ENCODE measurements at regions not wholly inside any gene's neighbourhood (a gene's known extent, or its start where the extent isn't known, plus 50 kb on each side); places are given as distances from the start of the nearest gene placed in this dataset.

DNA sequence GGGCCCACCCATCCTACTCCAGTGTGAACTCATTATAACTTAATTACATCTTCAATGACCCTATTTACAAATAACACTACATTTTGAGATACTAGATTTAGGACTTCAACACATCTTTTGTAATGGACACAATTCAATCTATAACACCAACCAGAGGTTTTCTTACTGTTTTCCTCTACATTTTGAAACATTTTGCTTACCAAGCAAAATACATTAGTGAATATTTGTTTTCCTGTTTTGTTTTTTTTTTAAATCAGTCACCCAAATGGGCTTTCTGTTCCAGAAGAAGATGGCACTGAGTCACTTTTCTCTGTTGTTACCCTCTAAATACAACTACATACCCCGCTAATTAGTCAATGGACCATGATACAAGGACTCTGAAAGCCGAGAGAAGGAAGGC, 69.2 kb upstream of the PRNP start:
- H3K9ac ChIP-seq (ENCODE audit: insufficient read depth, low read length) = no peak overlapping the region
- H3K79me2 ChIP-seq (ENCODE audit: control insufficient read depth, insufficient read depth, low read length) = no peaks in the 10 kb centered on the region
- H3K4me2 ChIP-seq (ENCODE audit: extremely low read depth, insufficient read depth, low read length) = no peak overlapping the region
- no peak for TF ChIP-seq EZH2 (IDR thresholded peaks at IDR 0.05; ENCODE audit: low read length, missing control alignments)
- TF ChIP-seq, protein P1, sequence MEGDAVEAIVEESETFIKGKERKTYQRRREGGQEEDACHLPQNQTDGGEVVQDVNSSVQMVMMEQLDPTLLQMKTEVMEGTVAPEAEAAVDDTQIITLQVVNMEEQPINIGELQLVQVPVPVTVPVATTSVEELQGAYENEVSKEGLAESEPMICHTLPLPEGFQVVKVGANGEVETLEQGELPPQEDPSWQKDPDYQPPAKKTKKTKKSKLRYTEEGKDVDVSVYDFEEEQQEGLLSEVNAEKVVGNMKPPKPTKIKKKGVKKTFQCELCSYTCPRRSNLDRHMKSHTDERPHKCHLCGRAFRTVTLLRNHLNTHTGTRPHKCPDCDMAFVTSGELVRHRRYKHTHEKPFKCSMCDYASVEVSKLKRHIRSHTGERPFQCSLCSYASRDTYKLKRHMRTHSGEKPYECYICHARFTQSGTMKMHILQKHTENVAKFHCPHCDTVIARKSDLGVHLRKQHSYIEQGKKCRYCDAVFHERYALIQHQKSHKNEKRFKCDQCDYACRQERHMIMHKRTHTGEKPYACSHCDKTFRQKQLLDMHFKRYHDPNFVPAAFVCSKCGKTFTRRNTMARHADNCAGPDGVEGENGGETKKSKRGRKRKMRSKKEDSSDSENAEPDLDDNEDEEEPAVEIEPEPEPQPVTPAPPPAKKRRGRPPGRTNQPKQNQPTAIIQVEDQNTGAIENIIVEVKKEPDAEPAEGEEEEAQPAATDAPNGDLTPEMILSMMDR (conservative IDR thresholded peaks at IDR 0.05 in 1 of 2, IDR thresholded peaks at IDR 0.05 in 1 of 2; ENCODE audit: low read depth in 1 of 2, low read length in 2 of 2) = no peak
- H3K4me3 ChIP-seq (replicated peaks in 1 of 4; ENCODE audit: control extremely low read depth in 1 of 4, insufficient read depth in 1 of 4, low read depth in 3 of 4, low read length in 4 of 4) = no peak overlapping the region
- H3K27ac ChIP-seq (ENCODE audit: insufficient read depth, low read length) = no peak overlapping the region
- no peaks in the 10 kb centered on the region for H3K36me3 ChIP-seq (ENCODE audit: control insufficient read depth, insufficient read depth, low read length)
- H3K4me1 ChIP-seq (ENCODE audit: control insufficient read depth, extremely low read depth, insufficient read depth, low read length) = no peaks in the 10 kb centered on the region
- H2AFZ ChIP-seq (ENCODE audit: low read length) = no peak overlapping the region
- DNase-seq (ENCODE audit: low read depth in 2 of 2) = no peak
- H3K9me3 ChIP-seq (ENCODE audit: control insufficient read depth, insufficient read depth, low read depth, low read length) = no peaks in the 10 kb centered on the region
- H3K27me3 ChIP-seq (ENCODE audit: control insufficient read depth, insufficient read depth, low read length) = no peaks in the 10 kb centered on the region
- no peaks in the 10 kb centered on the region for H4K20me1 ChIP-seq (ENCODE audit: control insufficient read depth, extremely low read depth, insufficient read depth, low read length)

DNA sequence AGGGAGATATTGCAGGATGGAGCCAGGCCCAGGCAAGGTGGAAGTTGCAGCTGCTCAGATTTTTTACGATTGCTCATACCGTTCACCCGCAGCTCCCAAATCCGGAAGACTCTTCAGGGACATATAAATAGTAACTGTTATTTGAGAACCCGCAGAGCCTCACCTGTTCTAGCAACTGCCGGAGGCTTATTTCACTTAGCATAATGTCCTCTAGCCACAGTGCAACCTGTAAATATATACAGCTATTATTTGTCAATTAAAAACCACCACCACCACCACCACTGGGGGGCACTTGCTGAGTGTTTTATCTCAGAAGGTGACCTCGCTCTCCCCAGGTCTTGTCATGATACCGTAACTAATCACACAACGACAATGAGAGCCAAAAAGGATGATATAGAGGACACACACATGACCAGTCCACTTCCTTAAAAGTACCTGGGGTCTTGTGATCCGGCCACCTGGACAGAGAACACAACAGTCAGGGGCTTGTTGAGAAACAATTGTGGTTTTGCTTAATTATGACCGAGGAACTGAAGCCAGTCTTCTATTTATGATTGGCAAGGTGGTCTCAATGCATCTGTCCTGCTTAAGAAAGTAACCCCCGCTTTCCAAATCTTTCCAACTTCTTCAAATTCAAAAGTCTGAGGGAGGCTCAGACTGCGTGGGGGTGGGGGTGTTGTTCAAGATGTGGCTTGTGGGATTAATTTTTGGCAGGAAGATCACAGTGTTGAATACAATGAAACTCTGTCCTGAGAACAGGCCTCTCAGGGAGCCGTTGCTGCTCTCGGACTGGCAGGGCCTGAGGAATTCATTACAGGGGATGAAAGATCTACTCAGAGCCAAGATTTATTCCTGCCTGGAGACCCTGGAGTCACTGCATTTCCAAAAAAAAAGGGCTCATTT, 72.3 kb upstream of the PRNP start:
- Histone ChIP-seq H3K79me2 (ENCODE audit: control insufficient read depth, insufficient read depth, low read length) (no peaks in the 10 kb centered on the region), H4K20me1 (ENCODE audit: control insufficient read depth, extremely low read depth, insufficient read depth, low read length) (no peaks in the 10 kb centered on the region), H3K4me3 (replicated peaks in 1 of 4; ENCODE audit: control extremely low read depth in 1 of 4, insufficient read depth in 1 of 4, low read depth in 3 of 4, low read length in 4 of 4) (no peak overlapping the region), H3K36me3 (ENCODE audit: control insufficient read depth, insufficient read depth, low read length) (no peaks in the 10 kb centered on the region), H3K9ac (ENCODE audit: insufficient read depth, low read length) (no peak overlapping the region), H3K27me3 (ENCODE audit: control insufficient read depth, insufficient read depth, low read length) (no peaks in the 10 kb centered on the region), H2AFZ (ENCODE audit: low read length) (no peak overlapping the region), H3K4me1 (ENCODE audit: control insufficient read depth, extremely low read depth, insufficient read depth, low read length) (no peaks in the 10 kb centered on the region), H3K9me3 (ENCODE audit: control insufficient read depth, insufficient read depth, low read depth, low read length) (no peaks in the 10 kb centered on the region), H3K27ac (ENCODE audit: insufficient read depth, low read length) (no peak overlapping the region), H3K4me2 (ENCODE audit: extremely low read depth, insufficient read depth, low read length) (no peak overlapping the region)
- peak; percentile 34 to 87 for DNase-seq (ENCODE audit: low read depth in 2 of 2)
- TF ChIP-seq, protein P1 (conservative IDR thresholded peaks at IDR 0.05 in 1 of 2, IDR thresholded peaks at IDR 0.05 in 1 of 2; ENCODE audit: low read depth in 1 of 2, low read length in 2 of 2) = peak; percentile 30
- no peak for TF ChIP-seq EZH2 (IDR thresholded peaks at IDR 0.05; ENCODE audit: low read length, missing control alignments)

DNA sequence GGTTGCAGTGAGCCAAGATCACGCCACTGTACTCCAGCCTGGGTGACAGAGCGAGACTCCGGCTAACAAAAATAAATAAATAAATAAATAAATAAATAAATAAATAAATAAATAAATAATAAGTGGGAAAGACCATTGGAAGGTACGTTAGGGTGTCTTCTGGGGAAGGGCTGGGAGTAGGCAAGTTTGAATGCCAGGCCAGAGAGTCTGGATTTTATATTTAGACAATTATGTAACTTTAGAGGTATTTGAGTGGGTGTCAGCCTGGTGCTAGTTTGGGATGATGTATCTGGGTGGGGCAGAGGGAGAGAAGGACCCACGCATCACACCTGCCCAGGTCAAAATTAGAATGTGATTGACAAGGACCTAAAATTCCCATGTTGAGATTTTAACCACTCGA, 73.1 kb upstream of the PRNP start:
- Histone ChIP-seq H3K4me2 (ENCODE audit: extremely low read depth, insufficient read depth, low read length) (no peak overlapping the region), H4K20me1 (ENCODE audit: control insufficient read depth, extremely low read depth, insufficient read depth, low read length) (no peaks in the 10 kb centered on the region), H3K79me2 (ENCODE audit: control insufficient read depth, insufficient read depth, low read length) (no peaks in the 10 kb centered on the region), H3K36me3 (ENCODE audit: control insufficient read depth, insufficient read depth, low read length) (no peaks in the 10 kb centered on the region), H3K27ac (ENCODE audit: insufficient read depth, low read length) (no peak overlapping the region), H3K9me3 (ENCODE audit: control insufficient read depth, insufficient read depth, low read depth, low read length) (no peaks in the 10 kb centered on the region), H3K4me3 (replicated peaks in 1 of 4; ENCODE audit: control extremely low read depth in 1 of 4, insufficient read depth in 1 of 4, low read depth in 3 of 4, low read length in 4 of 4) (no peak overlapping the region), H3K27me3 (ENCODE audit: control insufficient read depth, insufficient read depth, low read length) (no peaks in the 10 kb centered on the region), H3K9ac (ENCODE audit: insufficient read depth, low read length) (no peak overlapping the region), H2AFZ (ENCODE audit: low read length) (no peak overlapping the region), H3K4me1 (ENCODE audit: control insufficient read depth, extremely low read depth, insufficient read depth, low read length) (no peaks in the 10 kb centered on the region)
- peak in 1 of 2 donors; percentile 75 for DNase-seq (ENCODE audit: low read depth in 2 of 2)
- TF ChIP-seq EZH2 (IDR thresholded peaks at IDR 0.05; ENCODE audit: low read length, missing control alignments) = no peak
- TF ChIP-seq, protein P1 (conservative IDR thresholded peaks at IDR 0.05 in 1 of 2, IDR thresholded peaks at IDR 0.05 in 1 of 2; ENCODE audit: low read depth in 1 of 2, low read length in 2 of 2) = no peak

Data from fibroblast of lung (primary cell).